ENCODE measurements at regions not wholly inside any gene's neighbourhood (a gene's known extent, or its start where the extent isn't known, plus 50 kb on each side); places are given as distances from the start of the nearest gene placed in this dataset.

DNA sequence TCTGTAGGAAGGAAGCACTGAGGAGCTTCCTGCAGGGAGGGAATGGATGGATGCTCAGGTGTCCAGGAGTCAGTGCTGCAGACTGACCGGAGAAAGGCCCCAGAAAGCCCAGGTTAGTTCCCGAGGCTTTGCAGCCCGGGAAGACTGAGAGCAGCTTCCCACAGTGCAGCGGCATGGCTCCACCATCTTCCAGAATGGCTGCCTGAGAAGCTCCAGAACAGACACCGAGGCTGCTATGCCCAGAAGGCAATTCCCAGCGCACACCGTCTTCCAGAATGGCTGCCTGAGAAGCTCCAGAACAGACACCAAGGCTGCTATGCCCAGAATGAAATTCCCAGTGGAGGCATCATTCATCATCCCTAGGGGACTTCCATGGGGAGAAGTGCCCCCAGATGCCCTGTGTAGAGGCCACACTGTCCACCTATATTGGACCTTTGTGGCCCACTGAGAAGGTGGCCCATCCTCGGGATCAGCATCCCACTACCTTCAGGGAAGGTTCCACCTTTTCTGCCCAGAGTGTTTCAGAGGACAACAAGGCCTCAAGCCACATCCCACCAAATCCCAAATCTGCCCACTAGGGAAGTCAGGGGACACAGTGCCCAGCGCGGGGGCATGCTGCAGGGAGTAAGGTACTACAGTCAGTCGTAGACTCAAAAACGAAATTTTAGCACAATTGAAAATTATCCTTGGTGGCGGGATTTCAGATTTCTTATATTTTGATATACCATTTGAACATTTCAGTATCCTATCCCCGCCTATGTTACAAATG, 80.5 kb downstream of the KCNF1 start (continued):
- TF ChIP-seq ZNF274 (IDR thresholded peaks at IDR 0.05; ENCODE audit: low read depth, low read length) (no peak), EZH2phosphoT487 (IDR thresholded peaks at IDR 0.05; ENCODE audit: borderline replicate concordance) (no peak), SIN3A (IDR thresholded peaks at IDR 0.05; ENCODE audit: low read depth) (no peak), RAD21 (IDR thresholded peaks at IDR 0.05; ENCODE audit: low read depth) (no peak), EZH2 (IDR thresholded peaks at IDR 0.05) (no peak), POLR2AphosphoS5 (IDR thresholded peaks at IDR 0.05; ENCODE audit: low read depth, low read length) (no peak)
- TF ChIP-seq, protein P1, sequence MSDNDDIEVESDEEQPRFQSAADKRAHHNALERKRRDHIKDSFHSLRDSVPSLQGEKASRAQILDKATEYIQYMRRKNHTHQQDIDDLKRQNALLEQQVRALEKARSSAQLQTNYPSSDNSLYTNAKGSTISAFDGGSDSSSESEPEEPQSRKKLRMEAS (IDR thresholded peaks at IDR 0.05), result no peak

DNA sequence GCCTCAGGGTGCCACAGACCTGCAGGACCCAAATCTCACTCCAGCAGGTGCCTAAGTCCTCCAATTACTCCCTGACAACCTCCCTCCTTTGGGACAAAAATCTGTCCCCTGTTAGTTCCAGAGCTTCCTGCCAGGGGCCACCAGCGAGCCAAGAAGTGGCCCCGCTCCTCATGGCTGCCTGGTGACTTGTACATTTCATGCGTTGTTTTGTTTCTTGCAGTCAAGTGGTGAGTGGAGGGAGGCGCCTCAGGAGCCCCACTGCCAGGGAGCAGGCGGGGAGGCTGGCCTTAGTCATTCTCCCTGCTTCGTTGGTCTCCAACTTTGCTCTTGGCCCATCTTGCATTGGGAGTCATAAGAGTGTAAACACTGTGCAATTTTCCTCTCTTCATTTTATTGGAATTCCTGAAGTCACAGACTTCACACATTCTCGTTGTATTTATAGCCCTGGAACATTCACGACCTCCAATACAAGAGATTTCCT, 81.3 kb downstream of the KCNF1 start:
- ATAC-seq, result peak; percentile 69
- no peak overlapping the region for H3K4me3 ChIP-seq (replicated peaks in 1 of 2; ENCODE audit: low read depth in 1 of 2, low read length in 2 of 2)
- BruUV-seq (replicated peaks), result no TSS peak
- no peak overlapping the region for H3K4me2 ChIP-seq (ENCODE audit: low read length)
- H3K4me1 ChIP-seq (ENCODE audit: control insufficient read depth in 1 of 2, insufficient read depth in 2 of 2, low read length in 2 of 2), result peaks cover 0 to 4% of the 10 kb centered on the region in 2 experiments; a peak in 1 of 4 replicates
- TF ChIP-seq, protein P2, sequence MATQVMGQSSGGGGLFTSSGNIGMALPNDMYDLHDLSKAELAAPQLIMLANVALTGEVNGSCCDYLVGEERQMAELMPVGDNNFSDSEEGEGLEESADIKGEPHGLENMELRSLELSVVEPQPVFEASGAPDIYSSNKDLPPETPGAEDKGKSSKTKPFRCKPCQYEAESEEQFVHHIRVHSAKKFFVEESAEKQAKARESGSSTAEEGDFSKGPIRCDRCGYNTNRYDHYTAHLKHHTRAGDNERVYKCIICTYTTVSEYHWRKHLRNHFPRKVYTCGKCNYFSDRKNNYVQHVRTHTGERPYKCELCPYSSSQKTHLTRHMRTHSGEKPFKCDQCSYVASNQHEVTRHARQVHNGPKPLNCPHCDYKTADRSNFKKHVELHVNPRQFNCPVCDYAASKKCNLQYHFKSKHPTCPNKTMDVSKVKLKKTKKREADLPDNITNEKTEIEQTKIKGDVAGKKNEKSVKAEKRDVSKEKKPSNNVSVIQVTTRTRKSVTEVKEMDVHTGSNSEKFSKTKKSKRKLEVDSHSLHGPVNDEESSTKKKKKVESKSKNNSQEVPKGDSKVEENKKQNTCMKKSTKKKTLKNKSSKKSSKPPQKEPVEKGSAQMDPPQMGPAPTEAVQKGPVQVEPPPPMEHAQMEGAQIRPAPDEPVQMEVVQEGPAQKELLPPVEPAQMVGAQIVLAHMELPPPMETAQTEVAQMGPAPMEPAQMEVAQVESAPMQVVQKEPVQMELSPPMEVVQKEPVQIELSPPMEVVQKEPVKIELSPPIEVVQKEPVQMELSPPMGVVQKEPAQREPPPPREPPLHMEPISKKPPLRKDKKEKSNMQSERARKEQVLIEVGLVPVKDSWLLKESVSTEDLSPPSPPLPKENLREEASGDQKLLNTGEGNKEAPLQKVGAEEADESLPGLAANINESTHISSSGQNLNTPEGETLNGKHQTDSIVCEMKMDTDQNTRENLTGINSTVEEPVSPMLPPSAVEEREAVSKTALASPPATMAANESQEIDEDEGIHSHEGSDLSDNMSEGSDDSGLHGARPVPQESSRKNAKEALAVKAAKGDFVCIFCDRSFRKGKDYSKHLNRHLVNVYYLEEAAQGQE (IDR thresholded peaks at IDR 0.05; ENCODE audit: low read depth), result no peak
- TF ChIP-seq, protein P3, sequence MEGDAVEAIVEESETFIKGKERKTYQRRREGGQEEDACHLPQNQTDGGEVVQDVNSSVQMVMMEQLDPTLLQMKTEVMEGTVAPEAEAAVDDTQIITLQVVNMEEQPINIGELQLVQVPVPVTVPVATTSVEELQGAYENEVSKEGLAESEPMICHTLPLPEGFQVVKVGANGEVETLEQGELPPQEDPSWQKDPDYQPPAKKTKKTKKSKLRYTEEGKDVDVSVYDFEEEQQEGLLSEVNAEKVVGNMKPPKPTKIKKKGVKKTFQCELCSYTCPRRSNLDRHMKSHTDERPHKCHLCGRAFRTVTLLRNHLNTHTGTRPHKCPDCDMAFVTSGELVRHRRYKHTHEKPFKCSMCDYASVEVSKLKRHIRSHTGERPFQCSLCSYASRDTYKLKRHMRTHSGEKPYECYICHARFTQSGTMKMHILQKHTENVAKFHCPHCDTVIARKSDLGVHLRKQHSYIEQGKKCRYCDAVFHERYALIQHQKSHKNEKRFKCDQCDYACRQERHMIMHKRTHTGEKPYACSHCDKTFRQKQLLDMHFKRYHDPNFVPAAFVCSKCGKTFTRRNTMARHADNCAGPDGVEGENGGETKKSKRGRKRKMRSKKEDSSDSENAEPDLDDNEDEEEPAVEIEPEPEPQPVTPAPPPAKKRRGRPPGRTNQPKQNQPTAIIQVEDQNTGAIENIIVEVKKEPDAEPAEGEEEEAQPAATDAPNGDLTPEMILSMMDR (IDR thresholded peaks at IDR 0.05 in 2 of 3, conservative IDR thresholded peaks at IDR 0.05 in 1 of 3; ENCODE audit: borderline replicate concordance in 1 of 3, insufficient read depth in 1 of 3, low read depth in 2 of 3, low read length in 2 of 3), result peak; percentile 12 to 25 (median 18); a peak in 4 of 6 replicates
- TF ChIP-seq RAD21 (IDR thresholded peaks at IDR 0.05; ENCODE audit: low read depth) (peak; percentile 35; the same call in 1 of the 2 replicates), ELF1 (IDR thresholded peaks at IDR 0.05; ENCODE audit: borderline replicate concordance, low read depth) (no peak), FOSL1 (IDR thresholded peaks at IDR 0.05; ENCODE audit: low read depth) (no peak)
- TF ChIP-seq, protein P1 (IDR thresholded peaks at IDR 0.05), result no peak
- H3K27ac ChIP-seq (ENCODE audit: low read depth, low read length), result no peak overlapping the region
- no peak overlapping the region for H2AFZ ChIP-seq (ENCODE audit: low read depth, low read length, poor library complexity, severe bottlenecking)
- CTCF ChIA-PET, result no interaction called here
- POLR2A ChIA-PET, result no interaction called here
- intact Hi-C loops (cut with micrococcal nuclease), result no loop called here
- no peaks in the 10 kb centered on the region for H3K9me3 ChIP-seq (ENCODE audit: control insufficient read depth in 1 of 2, insufficient read depth in 1 of 2, low read depth in 1 of 2, low read length in 2 of 2)
- no peak for DNase-seq (ENCODE audit: low read depth, low spot score)
- H3K36me3 ChIP-seq (ENCODE audit: control insufficient read depth in 1 of 2, insufficient read depth in 2 of 2, low read length in 2 of 2), result no peaks in the 10 kb centered on the region
- no peaks in the 10 kb centered on the region for H3K79me2 ChIP-seq (ENCODE audit: insufficient read depth, low read length)
- no peaks in the 10 kb centered on the region for H3K27me3 ChIP-seq (ENCODE audit: insufficient read depth, low read length)
- no peaks in the 10 kb centered on the region for H3K9me2 ChIP-seq (ENCODE audit: insufficient read depth)
- H4K20me1 ChIP-seq (ENCODE audit: insufficient read depth), result no peaks in the 10 kb centered on the region
- RAD21 ChIA-PET (ENCODE audit: low non-redundant PET in 1 of 2, low total read pairs in 2 of 2, uncharacterized antibody in 2 of 2, unreplicated experiment in 2 of 2), result no interaction called here
- no peak overlapping the region for H3K9ac ChIP-seq (ENCODE audit: low read length)
